Neural progenitor cell (in vitro differentiated cells): ENCODE measurements at regions not wholly inside any gene's neighbourhood (a gene's known extent, or its start where the extent isn't known, plus 50 kb on each side); places are given as distances from the start of the nearest gene placed in this dataset.
"Not testable (repeated sequence)": the region's sequence is repeated elsewhere in the genome, so short reads cannot be mapped to it uniquely, and the experiment has no call there.

ENCODE experiments used
- DNase-seq: peaks from one replicate; pipeline ENCODE4 v3.0.0-alpha.2; 2016; ENCODE audit warnings: low spot score
- H2AFZ ChIP-seq: fragments of 200-600 bp; sonication (generic); replicated peaks from 2 replicates; pipeline ENCODE4 v1.6.1; 2016; ENCODE audit warnings: antibody characterized with exemption
- H3F3A ChIP-seq: fragments of 200-600 bp; sonication (generic); 2 replicates; pipeline ENCODE4 v1.6.1; 2016; ENCODE audit warnings: antibody characterized with exemption, low read depth
- H3K27ac ChIP-seq: fragments of 200-600 bp; sonication (generic); 2 replicates; pipeline ENCODE4 v1.5.1; 2016; ENCODE audit warnings: mild to moderate bottlenecking
- H3K27me3 ChIP-seq: fragments of 200-600 bp; sonication (generic); 2 replicates; pipeline ENCODE4 v1.6.1; 2016; ENCODE audit warnings: mild to moderate bottlenecking, moderate library complexity
- H3K36me3 ChIP-seq: fragments of 200-600 bp; sonication (generic); 2 replicates; pipeline ENCODE4 v1.5.1; 2016
- H3K4me1 ChIP-seq: fragments of 200-600 bp; sonication (generic); 2 replicates; pipeline ENCODE4 v1.6.1; 2016; ENCODE audit warnings: mixed run types
- H3K4me2 ChIP-seq: fragments of 200-600 bp; sonication (generic); 2 replicates; pipeline ENCODE4 v1.6.1; 2016
- H3K4me3 ChIP-seq: fragments of 200-600 bp; sonication (generic); 2 replicates; pipeline ENCODE4 v1.5.1; 2016
- H3K79me2 ChIP-seq: fragments of 200-600 bp; sonication (generic); 2 replicates; pipeline ENCODE4 v1.6.1; 2016; ENCODE audit warnings: low read depth
- H3K9ac ChIP-seq: fragments of 200-600 bp; sonication (generic); 2 replicates; pipeline ENCODE4 v1.6.1; 2016
- H3K9me3 ChIP-seq: fragments of 200-600 bp; sonication (generic); 2 replicates; pipeline ENCODE4 v1.5.1; 2016; ENCODE audit warnings: low read depth
- H4K20me1 ChIP-seq: fragments of 200-600 bp; sonication (generic); 2 replicates; pipeline ENCODE4 v1.6.1; 2016; ENCODE audit warnings: low read depth
- H3K27ac Mint-ChIP-seq: 3 replicates; pipeline ENCODE4 v1.8.0; 2021; ENCODE audit warnings: mixed read lengths
- H3K27me3 Mint-ChIP-seq: 2 replicates; pipeline ENCODE4 v1.8.0; 2022; ENCODE audit warnings: low read depth, mild to moderate bottlenecking, inconsistent platforms, moderate library complexity, mixed read lengths; ENCODE audit not compliant: insufficient read depth
- H3K36me3 Mint-ChIP-seq: 3 replicates; pipeline ENCODE4 v1.8.0; 2021; ENCODE audit warnings: mixed read lengths
- H3K4me1 Mint-ChIP-seq: 3 replicates; pipeline ENCODE4 v1.8.0; 2021; ENCODE audit warnings: mixed read lengths
- H3K4me3 Mint-ChIP-seq: 3 replicates; pipeline ENCODE4 v1.8.0; 2021; ENCODE audit warnings: mild to moderate bottlenecking, moderate library complexity, mixed read lengths
- H3K9me3 Mint-ChIP-seq: 3 replicates; pipeline ENCODE4 v1.8.0; 2020; ENCODE audit warnings: mixed read lengths
- CTCF ChIP-seq: fragments of 200-600 bp; sonication (generic); IDR thresholded peaks from 2 replicates; pipeline ENCODE4 v1.5.1; 2017; ENCODE audit warnings: antibody characterized with exemption, mild to moderate bottlenecking
- EZH2 ChIP-seq: fragments of 200-600 bp; sonication (generic); IDR thresholded peaks from 2 replicates; pipeline ENCODE4 v1.6.1; 2017; ENCODE audit warnings: antibody characterized with exemption, mild to moderate bottlenecking, moderate library complexity
- EZH2phosphoT487 ChIP-seq: fragments of 200-600 bp; sonication (generic); IDR thresholded peaks from 2 replicates; pipeline ENCODE4 v1.6.1; 2017; ENCODE audit warnings: antibody characterized with exemption

GRCh38 chr13:82070416-82070815, 1729.5 kb upstream of the SPRY2 start:
- Histone ChIP-seq H3K79me2 (no peaks in the 10 kb centered on the region), H3K27ac (no peak overlapping the region), H3K4me2 (no peak overlapping the region), H3K9me3 (no peaks in the 10 kb centered on the region), H3K4me3 (no peak overlapping the region), H3K4me1 (no peaks in the 10 kb centered on the region), H3F3A (no peaks in the 10 kb centered on the region), H2AFZ (no peak overlapping the region), H4K20me1 (no peaks in the 10 kb centered on the region), H3K27me3 (no peaks in the 10 kb centered on the region), H3K9ac (no peak overlapping the region), H3K36me3 (no peaks in the 10 kb centered on the region)
- no peak overlapping the region for H3K27ac Mint-ChIP-seq
- no peaks in the 10 kb centered on the region for H3K9me3 Mint-ChIP-seq
- TF ChIP-seq CTCF, result no peak
- no peak for TF ChIP-seq EZH2phosphoT487
- TF ChIP-seq EZH2, result no peak
- no peak for DNase-seq
- no peaks in the 10 kb centered on the region for H3K27me3 Mint-ChIP-seq
- no peak overlapping the region for H3K4me3 Mint-ChIP-seq
- H3K36me3 Mint-ChIP-seq, result no peaks in the 10 kb centered on the region
- H3K4me1 Mint-ChIP-seq, result no peaks in the 10 kb centered on the region

DNA sequence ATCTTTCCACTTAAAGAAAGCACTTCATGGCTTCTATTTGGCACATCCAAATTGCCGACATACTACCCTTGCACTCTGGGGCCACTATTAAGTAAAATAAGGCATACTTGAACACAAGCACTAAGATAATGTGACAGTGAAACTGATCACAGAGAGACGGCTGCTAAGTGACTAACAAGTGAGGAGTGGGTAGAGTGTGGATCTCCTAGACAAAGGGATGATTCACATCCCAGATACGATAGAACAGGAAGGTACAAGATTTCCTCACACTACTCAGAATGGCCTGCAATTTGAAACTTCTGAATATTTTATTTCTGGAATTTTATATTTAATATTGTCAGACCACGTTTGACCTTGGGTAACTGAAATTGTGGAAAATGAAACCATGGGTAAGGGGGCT, 1721.8 kb upstream of the SPRY2 start:
- DNase-seq, result no peak
- no peak overlapping the region for H2AFZ ChIP-seq
- no peak overlapping the region for H3K27ac ChIP-seq
- no peaks in the 10 kb centered on the region for H3K9me3 ChIP-seq
- H3K36me3 ChIP-seq, result no peaks in the 10 kb centered on the region
- no peaks in the 10 kb centered on the region for H3K27me3 ChIP-seq
- H3K79me2 ChIP-seq, result no peaks in the 10 kb centered on the region
- no peaks in the 10 kb centered on the region for H3K4me1 Mint-ChIP-seq
- H3K27ac Mint-ChIP-seq, result no peak overlapping the region
- no peaks in the 10 kb centered on the region for H3F3A ChIP-seq
- H4K20me1 ChIP-seq, result no peaks in the 10 kb centered on the region
- no peak overlapping the region for H3K4me3 Mint-ChIP-seq
- H3K4me1 ChIP-seq, result no peaks in the 10 kb centered on the region
- no peak overlapping the region for H3K9ac ChIP-seq
- TF ChIP-seq EZH2phosphoT487 (no peak), EZH2 (no peak), CTCF (no peak)
- H3K4me2 ChIP-seq, result no peak overlapping the region
- H3K4me3 ChIP-seq, result no peak overlapping the region
- no peaks in the 10 kb centered on the region for H3K27me3 Mint-ChIP-seq
- H3K36me3 Mint-ChIP-seq, result no peaks in the 10 kb centered on the region
- no peaks in the 10 kb centered on the region for H3K9me3 Mint-ChIP-seq

DNA sequence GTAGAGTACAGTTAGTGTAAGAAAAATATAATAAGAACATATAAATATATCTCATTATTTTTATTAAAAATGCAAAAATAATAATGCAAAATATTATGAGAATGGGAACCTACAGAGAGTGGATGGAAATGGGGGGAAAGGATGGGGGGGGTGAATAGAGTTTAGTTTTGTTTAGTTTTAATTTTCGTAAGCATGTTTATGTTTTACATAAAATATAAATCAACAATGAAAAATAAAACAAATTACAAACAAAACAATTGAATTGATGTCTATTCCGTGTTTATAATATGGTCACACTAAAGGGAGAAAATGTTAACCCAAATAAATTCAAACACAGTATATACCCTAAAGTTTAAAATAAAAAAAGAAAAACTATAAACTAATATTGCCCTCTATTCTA, 1717.4 kb upstream of the SPRY2 start:
- Histone ChIP-seq H3K4me2 (no peak overlapping the region), H3K9ac (no peak overlapping the region), H3K36me3 (no peaks in the 10 kb centered on the region), H3K79me2 (no peaks in the 10 kb centered on the region), H3K4me1 (no peaks in the 10 kb centered on the region), H3K4me3 (no peak overlapping the region), H3K27ac (no peak overlapping the region), H3F3A (no peaks in the 10 kb centered on the region), H4K20me1 (no peaks in the 10 kb centered on the region), H2AFZ (no peak overlapping the region), H3K27me3 (no peaks in the 10 kb centered on the region), H3K9me3 (no peaks in the 10 kb centered on the region)
- TF ChIP-seq CTCF (no peak), EZH2 (no peak), EZH2phosphoT487 (no peak)
- Mint-ChIP-seq H3K4me3 (no peak overlapping the region), H3K27me3 (no peaks in the 10 kb centered on the region), H3K27ac (no peak overlapping the region), H3K9me3 (no peaks in the 10 kb centered on the region), H3K36me3 (no peaks in the 10 kb centered on the region), H3K4me1 (no peaks in the 10 kb centered on the region)
- DNase-seq, result no peak

GRCh38 chr13:82045316-82045715, 1704.4 kb upstream of the SPRY2 start:
- H3K4me3 ChIP-seq, H3K9ac ChIP-seq, H2AFZ ChIP-seq, H3K4me2 ChIP-seq, H3K4me1 ChIP-seq, H3K9me3 Mint-ChIP-seq, H3K27me3 Mint-ChIP-seq, H3K27ac ChIP-seq, H3K9me3 ChIP-seq, H3K36me3 Mint-ChIP-seq, H3K79me2 ChIP-seq, H3F3A ChIP-seq, H3K4me1 Mint-ChIP-seq, H3K27me3 ChIP-seq, H4K20me1 ChIP-seq, H3K36me3 ChIP-seq, H3K4me3 Mint-ChIP-seq, H3K27ac Mint-ChIP-seq, DNase-seq: not testable (repeated sequence)
